ENCODE measurements at regions not wholly inside any gene's neighbourhood (a gene's known extent, or its start where the extent isn't known, plus 50 kb on each side); places are given as distances from the start of the nearest gene placed in this dataset.

- Histone ChIP-seq H3K9ac (ENCODE audit: low read length) (no peak overlapping the region), H3K27me3 (replicated peaks; ENCODE audit: control insufficient read depth, insufficient read depth, low read length) (no peaks in the 10 kb centered on the region), H3K9me3 (ENCODE audit: control insufficient read depth, low read length) (peaks cover 10% of the 10 kb centered on the region), H3K36me3 (ENCODE audit: control insufficient read depth, insufficient read depth, low read length, severe bottlenecking) (no peaks in the 10 kb centered on the region), H3K4me1 (ENCODE audit: control insufficient read depth, insufficient read depth, low read length) (no peaks in the 10 kb centered on the region), H3K4me3 (ENCODE audit: low read length) (no peak overlapping the region)
- DNase-seq (ENCODE audit: low read depth): no peak
These were observed 179.2 kb downstream of the AASDH start for GRCh38 chr4:56208103-56208502.

- no peaks in the 10 kb centered on the region for H3K4me1 ChIP-seq (ENCODE audit: control insufficient read depth, insufficient read depth, low read length)
- H3K4me3 ChIP-seq (ENCODE audit: low read length): no peak overlapping the region
- no peaks in the 10 kb centered on the region for H3K36me3 ChIP-seq (ENCODE audit: control insufficient read depth, insufficient read depth, low read length, severe bottlenecking)
- no peak for DNase-seq (ENCODE audit: low read depth)
- H3K27me3 ChIP-seq (replicated peaks; ENCODE audit: control insufficient read depth, insufficient read depth, low read length): no peaks in the 10 kb centered on the region
- no peak overlapping the region for H3K9ac ChIP-seq (ENCODE audit: low read length)
- peaks cover 2% of the 10 kb centered on the region for H3K9me3 ChIP-seq (ENCODE audit: control insufficient read depth, low read length)
These were observed 181.0 kb downstream of the AASDH start for GRCh38 chr4:56206258-56206657.

- Histone ChIP-seq H3K9me3 (ENCODE audit: control insufficient read depth, low read length) (no peaks in the 10 kb centered on the region), H3K9ac (ENCODE audit: low read length) (no peak overlapping the region), H3K4me3 (ENCODE audit: low read length) (no peak overlapping the region), H3K36me3 (ENCODE audit: control insufficient read depth, insufficient read depth, low read length, severe bottlenecking) (no peaks in the 10 kb centered on the region), H3K27me3 (replicated peaks; ENCODE audit: control insufficient read depth, insufficient read depth, low read length) (no peaks in the 10 kb centered on the region), H3K4me1 (ENCODE audit: control insufficient read depth, insufficient read depth, low read length) (peaks cover 4% of the 10 kb centered on the region)
- no peak for DNase-seq (ENCODE audit: low read depth)
These were observed 187.0 kb downstream of the AASDH start for GRCh38 chr4:56200275-56200674.

- no peaks in the 10 kb centered on the region for H3K36me3 ChIP-seq (ENCODE audit: control insufficient read depth, insufficient read depth, low read length, severe bottlenecking)
- no peaks in the 10 kb centered on the region for H3K9me3 ChIP-seq (ENCODE audit: control insufficient read depth, low read length)
- H3K4me1 ChIP-seq (ENCODE audit: control insufficient read depth, insufficient read depth, low read length): peaks cover 4% of the 10 kb centered on the region
- DNase-seq (ENCODE audit: low read depth): no peak
- no peak overlapping the region for H3K9ac ChIP-seq (ENCODE audit: low read length)
- H3K27me3 ChIP-seq (replicated peaks; ENCODE audit: control insufficient read depth, insufficient read depth, low read length): no peaks in the 10 kb centered on the region
- H3K4me3 ChIP-seq (ENCODE audit: low read length): no peak overlapping the region
These were observed 189.0 kb downstream of the AASDH start for GRCh38 chr4:56198265-56198664.

- DNase-seq (ENCODE audit: low read depth): no peak
- Histone ChIP-seq H3K9ac (ENCODE audit: low read length) (no peak overlapping the region), H3K27me3 (replicated peaks; ENCODE audit: control insufficient read depth, insufficient read depth, low read length) (no peaks in the 10 kb centered on the region)
These were observed 189.9 kb downstream of the AASDH start for GRCh38 chr4:56197387-56197786.

GRCh38 chr4:56195025-56195424, 192.3 kb downstream of the AASDH start:
- Histone ChIP-seq H3K9ac (ENCODE audit: low read length) (no peak overlapping the region), H3K27me3 (replicated peaks; ENCODE audit: control insufficient read depth, insufficient read depth, low read length) (no peaks in the 10 kb centered on the region), H3K9me3 (ENCODE audit: control insufficient read depth, low read length) (no peaks in the 10 kb centered on the region), H3K4me3 (ENCODE audit: low read length) (no peak overlapping the region), H3K36me3 (ENCODE audit: control insufficient read depth, insufficient read depth, low read length, severe bottlenecking) (no peaks in the 10 kb centered on the region), H3K4me1 (ENCODE audit: control insufficient read depth, insufficient read depth, low read length) (peaks cover 4% of the 10 kb centered on the region)
- peak; percentile 30 for DNase-seq (ENCODE audit: low read depth)

More at GRCh38 chr4:56197387-56197786, 189.9 kb downstream of the AASDH start:
- H3K4me3 ChIP-seq (ENCODE audit: low read length): no peak overlapping the region
- no peaks in the 10 kb centered on the region for H3K9me3 ChIP-seq (ENCODE audit: control insufficient read depth, low read length)
- peaks cover 4% of the 10 kb centered on the region for H3K4me1 ChIP-seq (ENCODE audit: control insufficient read depth, insufficient read depth, low read length)
- no peaks in the 10 kb centered on the region for H3K36me3 ChIP-seq (ENCODE audit: control insufficient read depth, insufficient read depth, low read length, severe bottlenecking)

- DNase-seq (ENCODE audit: low read depth): no peak
- Histone ChIP-seq H3K27me3 (replicated peaks; ENCODE audit: control insufficient read depth, insufficient read depth, low read length) (no peaks in the 10 kb centered on the region), H3K36me3 (ENCODE audit: control insufficient read depth, insufficient read depth, low read length, severe bottlenecking) (no peaks in the 10 kb centered on the region), H3K9ac (ENCODE audit: low read length) (no peak overlapping the region), H3K4me1 (ENCODE audit: control insufficient read depth, insufficient read depth, low read length) (no peaks in the 10 kb centered on the region), H3K9me3 (ENCODE audit: control insufficient read depth, low read length) (no peaks in the 10 kb centered on the region), H3K4me3 (ENCODE audit: low read length) (no peak overlapping the region)
These were observed 195.8 kb downstream of the AASDH start for GRCh38 chr4:56191534-56191933.

- Histone ChIP-seq H3K27me3 (replicated peaks; ENCODE audit: control insufficient read depth, insufficient read depth, low read length) (no peaks in the 10 kb centered on the region), H3K4me3 (ENCODE audit: low read length) (no peak overlapping the region), H3K9ac (ENCODE audit: low read length) (no peak overlapping the region), H3K4me1 (ENCODE audit: control insufficient read depth, insufficient read depth, low read length) (no peaks in the 10 kb centered on the region), H3K36me3 (ENCODE audit: control insufficient read depth, insufficient read depth, low read length, severe bottlenecking) (no peaks in the 10 kb centered on the region), H3K9me3 (ENCODE audit: control insufficient read depth, low read length) (no peaks in the 10 kb centered on the region)
- no peak for DNase-seq (ENCODE audit: low read depth)
These were observed 199.6 kb downstream of the AASDH start for GRCh38 chr4:56187688-56188087.

GRCh38 chr4:56186808-56187523, 200.3 kb downstream of the AASDH start:
- DNase-seq (ENCODE audit: low read depth): no peak
- Histone ChIP-seq H3K36me3 (ENCODE audit: control insufficient read depth, insufficient read depth, low read length, severe bottlenecking) (no peaks in the 10 kb centered on the region), H3K9ac (ENCODE audit: low read length) (no peak overlapping the region), H3K9me3 (ENCODE audit: control insufficient read depth, low read length) (no peaks in the 10 kb centered on the region), H3K4me1 (ENCODE audit: control insufficient read depth, insufficient read depth, low read length) (no peaks in the 10 kb centered on the region), H3K4me3 (ENCODE audit: low read length) (no peak overlapping the region), H3K27me3 (replicated peaks; ENCODE audit: control insufficient read depth, insufficient read depth, low read length) (no peaks in the 10 kb centered on the region)

- H3K4me3 ChIP-seq (ENCODE audit: low read length): no peak overlapping the region
- DNase-seq (ENCODE audit: low read depth): no peak
- H3K27me3 ChIP-seq (replicated peaks; ENCODE audit: control insufficient read depth, insufficient read depth, low read length): no peaks in the 10 kb centered on the region
- no peak overlapping the region for H3K9ac ChIP-seq (ENCODE audit: low read length)
- no peaks in the 10 kb centered on the region for H3K36me3 ChIP-seq (ENCODE audit: control insufficient read depth, insufficient read depth, low read length, severe bottlenecking)
- H3K9me3 ChIP-seq (ENCODE audit: control insufficient read depth, low read length): no peaks in the 10 kb centered on the region
- H3K4me1 ChIP-seq (ENCODE audit: control insufficient read depth, insufficient read depth, low read length): no peaks in the 10 kb centered on the region
These were observed 201.4 kb downstream of the AASDH start for GRCh38 chr4:56185901-56186300.

- H3K4me1 ChIP-seq (ENCODE audit: control insufficient read depth, insufficient read depth, low read length): no peaks in the 10 kb centered on the region
- DNase-seq (ENCODE audit: low read depth): no peak
These were observed 203.1 kb downstream of the AASDH start for GRCh38 chr4:56184214-56184613.

More at GRCh38 chr4:56184214-56184613, 203.1 kb downstream of the AASDH start:
- no peak overlapping the region for H3K9ac ChIP-seq (ENCODE audit: low read length)
- H3K4me3 ChIP-seq (ENCODE audit: low read length): no peak overlapping the region
- H3K9me3 ChIP-seq (ENCODE audit: control insufficient read depth, low read length): no peaks in the 10 kb centered on the region
- no peaks in the 10 kb centered on the region for H3K27me3 ChIP-seq (replicated peaks; ENCODE audit: control insufficient read depth, insufficient read depth, low read length)
- no peaks in the 10 kb centered on the region for H3K36me3 ChIP-seq (ENCODE audit: control insufficient read depth, insufficient read depth, low read length, severe bottlenecking)
